Neural cell (in vitro differentiated cells): ENCODE measurements at regions not wholly inside any gene's neighbourhood (a gene's known extent, or its start where the extent isn't known, plus 50 kb on each side); places are given as distances from the start of the nearest gene placed in this dataset.

ENCODE experiments used
- H2AFZ ChIP-seq: fragments of 200-600, 300-800 bp; sonication (generic), shearing (Covaris generic); 2 replicates; pipeline ENCODE4 v1.6.0; 2014; ENCODE audit warnings: low read depth, mild to moderate bottlenecking, antibody characterized with exemption, low read length, moderate library complexity
- H3F3A ChIP-seq: fragments of 200-600 bp; shearing (Covaris generic); 2 replicates; pipeline ENCODE4 v1.6.1; 2016; ENCODE audit warnings: mild to moderate bottlenecking, moderate library complexity, mixed read lengths, antibody characterized with exemption, low read length; ENCODE audit not compliant: insufficient read depth, poor library complexity, severe bottlenecking
- H3K27ac ChIP-seq: fragments of 200-600, 300-800 bp; sonication (generic), shearing (Covaris generic); 2 replicates; pipeline ENCODE4 v1.5.1; 2014; ENCODE audit warnings: mild to moderate bottlenecking, low read length, moderate library complexity
- H3K27me3 ChIP-seq: fragments of 300-800, 200-600 bp; sonication (generic), shearing (Covaris generic); 2 replicates; pipeline ENCODE4 v1.6.0; 2014; ENCODE audit warnings: mild to moderate bottlenecking, low read depth, low read length, moderate library complexity; ENCODE audit not compliant: insufficient read depth
- H3K36me3 ChIP-seq: fragments of 300-800, 200-600 bp; sonication (generic), shearing (Covaris generic); 2 replicates; pipeline ENCODE4 v1.5.1; 2014; ENCODE audit warnings: mild to moderate bottlenecking, antibody characterized with exemption, low read length, moderate library complexity; ENCODE audit not compliant: insufficient read depth
- H3K4me2 ChIP-seq: fragments of 300-800, 200-600 bp; sonication (generic), shearing (Covaris generic); 2 replicates; pipeline ENCODE4 v1.6.0; 2014; ENCODE audit warnings: mild to moderate bottlenecking, low read length
- H3K4me3 ChIP-seq: fragments of 300-800, 200-600 bp; sonication (generic), shearing (Covaris generic); 2 replicates; pipeline ENCODE4 v1.5.1; 2014; ENCODE audit warnings: mild to moderate bottlenecking, low read length, moderate library complexity
- H3K79me2 ChIP-seq: fragments of 200-600 bp; shearing (Covaris generic); replicated peaks from 2 replicates; pipeline ENCODE4 v1.6.0; 2014; ENCODE audit warnings: mild to moderate bottlenecking, low read length, moderate library complexity; ENCODE audit not compliant: insufficient read depth
- H3K9ac ChIP-seq: fragments of 300-800, 200-600 bp; sonication (generic), shearing (Covaris generic); 2 replicates; pipeline ENCODE4 v1.6.1; 2016; ENCODE audit warnings: mild to moderate bottlenecking, low read length, mixed read lengths
- H3K9me2 ChIP-seq: fragments of 200-600 bp; shearing (Covaris generic); 2 replicates; pipeline ENCODE4 v1.6.1; 2016; ENCODE audit warnings: mild to moderate bottlenecking, low read length, mixed read lengths; ENCODE audit not compliant: insufficient read depth
- H3K9me3 ChIP-seq: fragments of 200-600, 300-800 bp; sonication (generic), shearing (Covaris generic); 2 replicates; pipeline ENCODE4 v1.6.1; 2016; ENCODE audit warnings: mild to moderate bottlenecking, mixed run types, low read length, moderate library complexity, mixed read lengths
- H4K20me1 ChIP-seq: fragments of 200-600 bp; shearing (Covaris generic); 2 replicates; pipeline ENCODE4 v1.6.1; 2016; ENCODE audit warnings: mild to moderate bottlenecking, mixed run types; ENCODE audit not compliant: insufficient read depth
- EP300 ChIP-seq: fragments of 450-650 bp; conservative IDR thresholded peaks from 2 replicates; pipeline ENCODE4 v1.6.1; 2014; ENCODE audit warnings: antibody characterized with exemption, mild to moderate bottlenecking, moderate library complexity; ENCODE audit not compliant: poor library complexity, severe bottlenecking
- EZH2 ChIP-seq: fragments of 200-600, 300-800 bp; shearing (Covaris generic), sonication (generic); IDR thresholded peaks from 2 replicates; pipeline ENCODE4 v1.6.1; 2014; ENCODE audit warnings: antibody characterized with exemption, low read length, borderline replicate concordance, mild to moderate bottlenecking; ENCODE audit not compliant: insufficient read depth, poor library complexity, severe bottlenecking
- MXI1 ChIP-seq: fragments of 450-650 bp; conservative IDR thresholded peaks from 2 replicates; pipeline ENCODE4 v1.6.1; 2014; ENCODE audit warnings: antibody characterized with exemption, mild to moderate bottlenecking; ENCODE audit not compliant: poor library complexity, severe bottlenecking
- POLR2AphosphoS5 ChIP-seq: IDR thresholded peaks from 2 replicates; pipeline ENCODE4 v1.6.1; 2012
- RAD21 ChIP-seq: fragments of 450-650 bp; conservative IDR thresholded peaks from 2 replicates; pipeline ENCODE4 v1.6.1; 2014; ENCODE audit warnings: antibody characterized with exemption, mild to moderate bottlenecking, moderate library complexity
- REST ChIP-seq: IDR thresholded peaks from 2 replicates; pipeline ENCODE4 v1.6.1; 2012; ENCODE audit warnings: borderline replicate concordance
- SMC3 ChIP-seq: fragments of 450-650 bp; conservative IDR thresholded peaks from 2 replicates; pipeline ENCODE4 v1.6.1; 2014; ENCODE audit warnings: antibody characterized with exemption, mild to moderate bottlenecking, moderate library complexity; ENCODE audit not compliant: poor library complexity
- TAF1 ChIP-seq: IDR thresholded peaks from 2 replicates; pipeline ENCODE4 v1.6.1; 2012; ENCODE audit warnings: low read depth
- TF ChIP-seq, protein P1 (sequence below): fragments of 450-650 bp; IDR thresholded peaks from 2 replicates; pipeline ENCODE4 v1.5.1; 2014; ENCODE audit warnings: antibody characterized with exemption, mild to moderate bottlenecking, moderate library complexity; ENCODE audit not compliant: poor library complexity, severe bottlenecking

DNA sequence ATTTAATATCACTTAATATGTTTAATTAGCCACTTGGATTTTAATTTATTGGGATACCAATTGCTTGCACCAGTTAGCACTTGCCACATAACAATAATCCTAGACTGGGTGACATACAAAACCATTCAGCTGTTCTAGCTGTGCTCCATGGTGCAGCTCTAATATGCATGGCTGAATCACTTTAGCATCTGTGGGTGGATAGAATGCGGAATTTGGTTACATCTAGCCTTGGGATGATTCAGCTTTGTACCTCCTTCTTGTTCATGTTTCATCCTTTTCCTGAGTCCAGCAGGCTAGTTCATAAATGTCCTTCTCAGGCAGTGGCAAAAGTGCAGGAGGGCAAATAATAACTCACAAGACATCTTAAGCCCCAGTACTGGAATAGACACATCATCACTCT is 1263.0 kb downstream of the LRFN5 start:
- Histone ChIP-seq H4K20me1 (no peaks in the 10 kb centered on the region), H3K4me2 (no peak overlapping the region), H3K9me3 (no peaks in the 10 kb centered on the region), H3K79me2 (no peaks in the 10 kb centered on the region), H3K36me3 (no peaks in the 10 kb centered on the region), H3K27ac (no peak overlapping the region), H3F3A (no peaks in the 10 kb centered on the region), H3K9ac (no peak overlapping the region), H2AFZ (no peak overlapping the region), H3K9me2 (no peaks in the 10 kb centered on the region), H3K27me3 (no peaks in the 10 kb centered on the region), H3K4me3 (no peak overlapping the region)
- TF ChIP-seq RAD21: no peak
- TF ChIP-seq, protein P1, sequence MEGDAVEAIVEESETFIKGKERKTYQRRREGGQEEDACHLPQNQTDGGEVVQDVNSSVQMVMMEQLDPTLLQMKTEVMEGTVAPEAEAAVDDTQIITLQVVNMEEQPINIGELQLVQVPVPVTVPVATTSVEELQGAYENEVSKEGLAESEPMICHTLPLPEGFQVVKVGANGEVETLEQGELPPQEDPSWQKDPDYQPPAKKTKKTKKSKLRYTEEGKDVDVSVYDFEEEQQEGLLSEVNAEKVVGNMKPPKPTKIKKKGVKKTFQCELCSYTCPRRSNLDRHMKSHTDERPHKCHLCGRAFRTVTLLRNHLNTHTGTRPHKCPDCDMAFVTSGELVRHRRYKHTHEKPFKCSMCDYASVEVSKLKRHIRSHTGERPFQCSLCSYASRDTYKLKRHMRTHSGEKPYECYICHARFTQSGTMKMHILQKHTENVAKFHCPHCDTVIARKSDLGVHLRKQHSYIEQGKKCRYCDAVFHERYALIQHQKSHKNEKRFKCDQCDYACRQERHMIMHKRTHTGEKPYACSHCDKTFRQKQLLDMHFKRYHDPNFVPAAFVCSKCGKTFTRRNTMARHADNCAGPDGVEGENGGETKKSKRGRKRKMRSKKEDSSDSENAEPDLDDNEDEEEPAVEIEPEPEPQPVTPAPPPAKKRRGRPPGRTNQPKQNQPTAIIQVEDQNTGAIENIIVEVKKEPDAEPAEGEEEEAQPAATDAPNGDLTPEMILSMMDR: no peak
- TF ChIP-seq MXI1: no peak
- no peak for TF ChIP-seq SMC3
- TF ChIP-seq POLR2AphosphoS5: no peak
- TF ChIP-seq REST: no peak
- TF ChIP-seq TAF1: no peak
- TF ChIP-seq EP300: no peak
- no peak for TF ChIP-seq EZH2

GRCh38 chr14:42862114-42862513 is 1255.4 kb downstream of the LRFN5 start:
- no peak overlapping the region for H3K4me3 ChIP-seq
- no peaks in the 10 kb centered on the region for H3K9me2 ChIP-seq
- no peak overlapping the region for H3K9ac ChIP-seq
- H3K36me3 ChIP-seq: no peaks in the 10 kb centered on the region
- H3K27me3 ChIP-seq: no peaks in the 10 kb centered on the region
- H3K79me2 ChIP-seq: no peaks in the 10 kb centered on the region
- no peak overlapping the region for H3K27ac ChIP-seq
- H3K9me3 ChIP-seq: no peaks in the 10 kb centered on the region
- H2AFZ ChIP-seq: no peak overlapping the region
- TF ChIP-seq RAD21 (no peak), POLR2AphosphoS5 (no peak)
- no peaks in the 10 kb centered on the region for H3F3A ChIP-seq
- no peaks in the 10 kb centered on the region for H4K20me1 ChIP-seq
- H3K4me2 ChIP-seq: no peak overlapping the region

- Histone ChIP-seq H3K9me2 (no peaks in the 10 kb centered on the region), H3K79me2 (no peaks in the 10 kb centered on the region), H2AFZ (no peak overlapping the region), H4K20me1 (no peaks in the 10 kb centered on the region), H3K9ac (no peak overlapping the region), H3K4me2 (no peak overlapping the region), H3K27me3 (no peaks in the 10 kb centered on the region), H3K9me3 (no peaks in the 10 kb centered on the region), H3F3A (no peaks in the 10 kb centered on the region), H3K27ac (no peak overlapping the region), H3K4me3 (no peak overlapping the region), H3K36me3 (no peaks in the 10 kb centered on the region)
- TF ChIP-seq EP300: no peak
- TF ChIP-seq RAD21: no peak
- TF ChIP-seq REST: no peak
- no peak for TF ChIP-seq EZH2
Observed at GRCh38 chr14:42860371-42860770, 1253.7 kb downstream of the LRFN5 start.
